HG03045 (cell line): ENCODE measurements at regions not wholly inside any gene's neighbourhood (a gene's known extent, or its start where the extent isn't known, plus 50 kb on each side); places are given as distances from the start of the nearest gene placed in this dataset.
"Not testable (repeated sequence)": the region's sequence is repeated elsewhere in the genome, so short reads cannot be mapped to it uniquely, and the experiment has no call there.

Source experiments
- ATAC-seq: cut with Tn5 transposase; IDR thresholded peaks from one replicate; pipeline ENCODE4 v1.9.1; 2021; ENCODE audit warnings: mild to moderate bottlenecking, moderate library complexity; ENCODE audit not compliant: unreplicated experiment

DNA sequence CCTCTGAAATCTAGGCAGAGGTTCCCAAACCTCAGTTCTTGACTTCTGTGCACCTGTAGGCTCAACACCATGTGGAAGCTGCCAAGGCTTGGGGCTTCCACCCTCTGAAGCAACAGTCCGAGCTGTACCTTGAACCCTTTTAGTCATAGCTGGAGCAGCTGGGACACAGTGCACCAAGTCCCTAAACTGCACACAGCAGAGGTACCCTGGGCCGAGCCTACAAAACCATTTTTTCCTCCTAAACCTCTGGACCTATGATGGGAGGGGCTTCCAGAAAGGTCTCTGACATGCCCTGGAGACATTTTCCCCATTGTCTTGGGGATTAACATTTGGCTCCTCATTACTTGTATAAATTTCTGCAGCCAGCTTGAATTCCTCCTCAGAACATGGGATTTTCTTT, 168.8 kb downstream of the TLE3 start:
- not testable (repeated sequence) for ATAC-seq

DNA sequence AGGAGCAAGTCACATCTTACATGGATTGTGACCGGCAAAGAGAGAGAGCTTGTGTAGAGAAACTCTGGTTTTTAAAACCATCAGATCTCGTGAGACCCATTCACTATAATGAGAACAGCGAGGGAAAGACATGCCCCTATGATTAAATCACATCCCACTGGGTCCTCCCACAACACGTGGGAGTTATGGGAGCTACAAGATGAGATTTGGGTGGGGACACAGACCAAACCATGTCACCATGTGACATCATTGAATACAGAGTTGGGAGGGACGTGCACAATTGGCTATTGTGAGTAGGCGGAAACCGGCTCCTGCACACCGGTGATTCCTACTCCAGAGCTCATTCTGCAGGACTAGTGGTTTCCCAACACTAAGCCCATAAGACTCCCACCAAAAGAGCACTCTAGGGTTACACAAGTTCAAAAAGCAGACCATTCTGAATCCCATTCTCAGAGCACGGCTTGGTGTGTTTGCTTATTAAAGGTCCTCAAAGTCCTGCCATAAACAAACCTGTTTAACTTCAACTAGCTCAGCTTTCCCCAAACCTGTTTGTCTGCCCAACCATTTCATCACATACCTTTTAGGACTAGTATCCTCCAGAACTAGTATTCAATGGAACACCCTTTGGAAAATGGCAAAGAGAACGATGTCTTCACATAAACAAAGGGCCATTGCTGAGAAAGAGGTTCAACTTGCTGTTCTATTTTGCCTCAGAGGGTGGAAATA, 167.6 kb downstream of the TLE3 start:
- no peak for ATAC-seq

DNA sequence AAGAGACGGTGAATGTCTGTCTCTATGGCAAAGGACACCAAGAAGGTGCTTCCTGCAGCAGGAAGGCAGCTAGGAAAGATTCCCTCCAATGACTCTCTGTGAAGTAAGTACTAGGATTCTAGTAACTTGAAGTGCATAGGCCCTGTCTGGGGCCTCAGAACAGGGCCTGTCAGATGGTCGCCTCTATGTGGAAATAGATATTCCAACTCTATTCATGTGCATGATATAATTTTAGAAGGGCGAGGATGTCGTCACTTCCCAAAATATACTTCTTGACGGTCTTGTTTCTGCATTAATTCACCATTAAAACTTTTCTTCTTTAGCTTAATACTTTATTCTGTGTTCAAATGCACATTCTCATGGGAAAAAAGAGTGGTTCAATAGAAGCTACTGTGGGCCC, 167.0 kb downstream of the TLE3 start:
- no peak for ATAC-seq

DNA sequence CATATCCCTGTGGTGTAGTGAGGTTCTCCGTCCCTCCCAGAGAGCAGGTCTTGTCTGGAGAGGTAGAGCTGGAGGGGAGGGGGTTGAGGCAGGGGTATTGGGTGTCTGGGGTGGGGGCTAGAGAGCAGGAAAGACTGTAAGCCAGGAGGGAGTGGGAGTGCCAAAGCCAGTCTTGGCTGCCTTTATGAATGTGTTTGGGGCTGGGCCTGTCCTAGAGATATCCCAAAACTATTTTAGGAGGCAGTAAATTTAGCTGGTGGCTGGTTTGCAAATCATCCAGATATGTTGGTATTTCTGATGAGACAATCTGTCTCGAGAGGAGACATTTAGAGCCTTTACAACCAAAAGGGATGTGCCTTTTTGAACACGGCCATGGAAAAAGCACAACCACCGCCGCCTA, 166.6 kb downstream of the TLE3 start:
- ATAC-seq = no peak

DNA sequence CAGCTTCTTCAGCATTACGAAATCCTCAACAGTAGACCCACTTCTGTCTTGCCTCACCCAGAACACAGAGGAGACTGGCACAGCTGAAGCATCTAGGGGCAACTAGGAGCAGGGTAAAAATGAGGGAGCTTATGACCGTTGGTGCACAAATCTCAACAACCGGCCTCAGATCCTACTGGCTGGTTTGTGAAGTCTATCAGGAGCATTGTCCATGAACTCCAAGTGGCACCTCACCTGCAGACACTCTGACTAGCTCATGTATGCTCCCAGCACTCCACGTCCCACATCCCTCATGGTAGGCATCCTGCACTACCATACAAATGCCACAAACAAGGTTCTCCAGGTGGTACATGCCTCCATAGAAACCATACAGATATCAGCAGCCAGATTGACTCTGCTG, 163.1 kb downstream of the TLE3 start:
- no peak for ATAC-seq

DNA sequence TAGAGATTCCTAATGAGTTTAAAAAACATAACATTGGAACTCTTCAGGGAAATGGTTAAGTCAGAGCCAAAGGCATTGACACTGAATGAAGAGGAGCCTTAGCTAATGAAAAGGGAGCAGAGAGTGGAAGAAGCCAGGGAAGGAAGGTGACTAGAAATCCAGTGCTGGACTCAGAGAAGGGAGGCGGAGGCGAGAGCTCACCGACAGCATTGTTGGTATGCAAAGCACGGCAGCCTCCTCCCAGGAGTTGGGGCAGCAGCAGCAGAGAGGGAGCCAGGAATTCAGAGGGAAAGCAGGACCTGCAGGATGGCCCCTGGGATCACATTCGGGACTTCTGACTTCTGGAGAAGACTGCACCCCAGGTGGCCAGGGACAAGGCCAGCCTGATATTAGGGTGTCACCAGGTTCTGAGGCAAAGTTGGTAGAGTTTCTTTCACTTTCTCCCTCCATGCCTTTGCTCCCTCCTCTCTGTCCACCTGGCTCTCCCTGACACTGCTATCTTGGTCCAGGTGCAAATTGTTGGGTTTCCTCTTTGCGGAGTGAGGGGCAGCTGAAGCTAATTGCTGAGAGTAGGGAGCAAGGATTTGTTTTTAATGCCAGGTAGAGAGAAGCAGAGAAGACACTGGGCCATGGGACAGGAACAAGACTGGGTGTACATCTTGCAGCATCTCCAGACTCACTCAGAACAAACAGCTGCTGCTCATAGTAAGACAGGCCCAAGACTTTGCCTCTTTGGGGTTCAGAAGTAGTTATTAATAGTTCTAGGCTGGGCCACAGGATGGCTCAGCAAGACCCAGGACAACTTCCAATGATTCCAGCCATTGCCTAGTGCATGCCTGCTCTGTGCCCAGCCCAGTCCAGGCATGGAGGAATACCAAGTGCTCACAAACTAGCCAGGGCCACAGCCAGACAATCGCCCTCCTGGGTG, 157.9 kb downstream of the TLE3 start:
- no peak for ATAC-seq

DNA sequence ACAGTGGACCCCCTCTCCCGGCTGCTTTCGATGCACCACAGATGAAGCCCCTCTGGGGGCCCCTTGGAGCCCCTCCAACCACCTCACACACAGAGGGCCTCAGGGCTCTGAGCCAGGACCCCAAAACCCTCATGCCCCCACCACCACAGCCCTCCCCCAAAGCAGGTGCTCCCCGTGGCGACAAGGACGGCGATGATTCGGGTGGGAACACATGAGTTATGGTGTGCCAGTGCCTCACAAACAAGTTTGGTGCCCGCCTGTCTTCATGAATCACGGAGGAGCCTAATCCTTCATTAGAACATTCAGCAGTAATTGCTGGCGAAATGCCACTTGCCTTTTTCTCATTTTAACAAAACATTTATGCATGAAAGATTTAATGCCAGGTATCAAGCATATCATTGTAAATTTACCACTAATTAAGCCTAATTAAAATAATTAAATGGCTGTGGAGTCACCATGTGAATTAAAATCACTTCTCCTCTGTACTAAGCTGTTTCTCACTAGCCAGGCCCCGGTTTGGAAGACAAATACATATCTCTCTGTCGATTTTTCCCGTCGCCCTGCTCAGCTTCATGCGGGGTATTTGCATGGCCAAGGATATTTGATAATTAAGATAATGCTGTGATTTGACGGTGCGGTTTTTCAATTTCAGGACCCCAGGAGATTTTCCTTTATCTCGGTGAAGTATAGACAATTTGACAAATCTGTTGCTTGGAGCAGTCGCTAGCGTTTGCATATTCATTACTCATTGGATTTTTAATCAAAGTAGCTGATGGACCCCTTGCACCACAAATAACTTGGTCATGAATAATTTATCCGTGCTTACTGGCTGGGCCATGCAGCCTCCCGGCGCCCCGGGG, 157.0 kb downstream of the TLE3 start:
- no peak for ATAC-seq

DNA sequence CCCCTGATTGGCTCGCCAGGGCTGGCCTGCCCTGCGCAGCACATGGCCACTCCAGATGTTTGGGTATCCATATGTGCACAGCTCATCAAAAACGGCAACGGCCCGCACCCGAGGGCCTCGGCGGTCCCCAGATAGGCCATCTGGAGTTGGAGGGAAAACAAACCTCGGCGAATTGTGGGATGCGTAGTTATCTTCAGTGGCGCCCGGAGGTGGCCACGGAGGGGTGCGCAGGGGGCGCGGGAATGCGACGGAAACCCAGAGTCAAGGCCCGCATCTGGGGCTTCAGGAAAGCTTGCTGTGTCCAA, 156.5 kb downstream of the TLE3 start:
- ATAC-seq = no peak

DNA sequence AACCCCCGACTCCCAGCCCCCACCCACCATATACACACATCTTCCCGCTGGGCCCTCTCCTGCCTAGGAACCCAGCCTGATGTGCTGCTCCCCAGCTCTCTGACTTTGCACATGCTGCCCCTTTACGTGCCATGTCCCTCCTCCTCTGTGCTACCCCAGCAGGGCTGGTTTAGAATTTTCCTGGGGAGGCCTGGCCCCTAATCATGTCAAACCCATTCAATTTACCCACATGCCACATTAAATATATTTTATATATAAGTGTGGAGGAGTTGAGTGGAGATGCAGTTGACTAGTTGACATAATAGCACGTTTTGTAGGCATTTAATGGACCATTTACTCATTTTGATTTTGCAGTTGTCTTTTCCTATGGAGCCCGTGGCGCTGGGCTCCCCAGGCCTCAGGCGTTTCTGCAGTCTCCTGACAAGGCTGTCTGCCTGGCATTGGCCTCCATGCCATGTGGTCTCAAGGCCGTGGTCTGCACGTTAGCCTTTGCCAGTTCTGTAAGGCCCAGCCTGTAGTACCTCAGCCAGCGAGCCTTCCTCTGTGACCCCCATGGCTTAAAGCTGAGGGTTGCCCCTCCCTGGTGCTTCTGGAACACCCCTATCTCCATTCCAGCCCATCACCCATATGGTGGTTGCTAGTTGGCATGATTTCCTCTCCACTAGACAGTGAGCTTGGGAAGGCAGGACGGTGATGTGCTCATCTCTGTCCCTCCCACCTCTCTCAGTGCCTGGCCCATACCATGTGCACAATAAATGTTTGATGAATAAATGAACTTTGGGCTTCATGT, 155.8 kb downstream of the TLE3 start:
- ATAC-seq = no peak

DNA sequence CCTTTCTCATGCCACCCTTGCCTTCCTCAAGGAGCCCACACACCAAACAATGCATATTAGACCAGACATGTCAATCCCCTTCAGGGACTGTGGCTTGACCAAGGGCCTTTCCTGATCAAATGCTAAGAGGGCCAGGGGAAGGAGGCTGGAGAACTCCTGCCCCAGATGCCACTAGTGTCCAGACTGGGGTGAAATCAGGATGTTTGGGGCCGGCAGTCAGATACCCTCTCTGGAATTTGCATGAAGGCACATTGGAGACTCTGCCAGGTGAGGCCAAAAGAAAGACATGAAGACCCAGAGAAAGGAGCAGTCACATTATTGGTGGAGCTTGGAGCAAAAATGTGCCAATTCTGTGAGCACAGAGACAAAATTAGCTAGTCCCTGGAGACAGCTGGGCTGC, 154.1 kb downstream of the TLE3 start:
- no peak for ATAC-seq

DNA sequence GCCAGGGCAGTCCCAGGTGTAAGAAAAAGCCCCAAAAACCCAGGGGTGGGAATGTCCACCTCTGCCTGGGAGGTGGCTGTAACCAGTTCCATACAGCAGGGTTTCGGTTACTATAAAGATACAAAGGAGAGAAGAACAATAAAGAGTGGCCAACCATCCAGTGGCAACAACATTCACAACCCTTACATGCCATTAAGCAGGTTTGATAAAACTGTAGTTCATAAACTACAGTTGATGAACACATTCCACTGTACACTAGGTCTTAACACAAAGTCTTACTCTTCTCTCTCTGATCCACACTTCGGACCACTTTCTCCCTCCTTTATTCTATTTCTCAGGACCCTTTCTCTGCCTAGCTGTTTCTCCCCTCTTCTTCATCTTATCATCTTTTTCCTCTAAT, 152.0 kb downstream of the TLE3 start:
- ATAC-seq = no peak

DNA sequence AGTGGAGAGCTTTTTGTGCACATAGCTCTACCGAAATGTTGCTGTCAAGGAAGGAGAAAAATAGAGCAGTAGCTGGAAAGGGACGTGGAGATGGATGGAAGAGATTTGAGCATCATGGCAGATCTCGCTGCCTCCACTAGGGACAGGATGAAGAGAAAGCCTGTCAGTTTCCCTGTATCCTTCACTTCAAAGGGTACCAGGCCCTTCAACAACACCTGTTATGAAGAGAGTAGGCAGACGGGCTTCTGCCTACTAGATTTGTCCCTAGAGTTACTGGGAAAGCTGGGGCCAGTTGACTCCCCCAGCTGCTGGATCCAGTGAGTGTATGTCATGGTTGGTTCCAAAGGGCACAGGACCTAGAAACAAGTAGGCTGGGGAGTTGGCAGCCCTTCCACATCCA, 150.8 kb downstream of the TLE3 start:
- no peak for ATAC-seq

DNA sequence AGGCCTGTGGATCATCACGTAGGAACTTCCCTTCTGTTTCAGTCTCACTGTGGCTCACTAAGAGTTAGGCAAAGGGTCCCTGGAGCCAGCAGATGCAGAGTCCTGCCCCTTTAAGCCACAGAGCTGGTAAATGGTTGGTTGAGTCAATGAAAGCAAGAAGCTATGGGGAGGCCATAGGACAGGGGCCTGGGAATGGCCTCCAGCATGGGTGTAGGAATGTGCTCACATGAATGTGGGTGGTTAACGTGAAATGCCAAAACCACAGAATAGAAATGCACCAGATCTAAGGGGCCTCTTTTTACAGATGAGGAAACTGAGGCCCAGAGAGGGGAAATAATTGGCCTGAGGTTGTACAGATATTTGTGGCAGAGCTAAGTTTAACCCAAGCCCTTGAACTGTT, 150.3 kb downstream of the TLE3 start:
- ATAC-seq = no peak

DNA sequence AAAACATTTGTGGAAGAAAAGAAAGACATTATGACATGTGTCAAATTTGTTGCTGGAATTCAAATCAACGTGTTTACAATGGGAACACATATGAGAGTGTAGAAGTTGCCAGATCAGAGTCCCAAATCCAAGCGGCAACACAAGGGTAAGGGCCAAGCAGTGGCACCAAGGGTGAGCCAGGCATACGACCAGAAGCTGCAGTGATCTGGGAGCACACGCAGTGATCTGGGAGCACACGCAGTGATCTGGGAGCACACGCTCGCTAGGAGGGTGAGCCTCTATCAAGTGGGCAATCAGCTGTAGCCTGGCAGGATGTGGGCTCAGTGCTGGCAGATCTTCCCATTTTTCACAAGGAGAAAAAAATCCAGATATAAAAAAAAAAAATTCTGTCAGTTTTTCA, 148.2 kb downstream of the TLE3 start:
- no peak for ATAC-seq

DNA sequence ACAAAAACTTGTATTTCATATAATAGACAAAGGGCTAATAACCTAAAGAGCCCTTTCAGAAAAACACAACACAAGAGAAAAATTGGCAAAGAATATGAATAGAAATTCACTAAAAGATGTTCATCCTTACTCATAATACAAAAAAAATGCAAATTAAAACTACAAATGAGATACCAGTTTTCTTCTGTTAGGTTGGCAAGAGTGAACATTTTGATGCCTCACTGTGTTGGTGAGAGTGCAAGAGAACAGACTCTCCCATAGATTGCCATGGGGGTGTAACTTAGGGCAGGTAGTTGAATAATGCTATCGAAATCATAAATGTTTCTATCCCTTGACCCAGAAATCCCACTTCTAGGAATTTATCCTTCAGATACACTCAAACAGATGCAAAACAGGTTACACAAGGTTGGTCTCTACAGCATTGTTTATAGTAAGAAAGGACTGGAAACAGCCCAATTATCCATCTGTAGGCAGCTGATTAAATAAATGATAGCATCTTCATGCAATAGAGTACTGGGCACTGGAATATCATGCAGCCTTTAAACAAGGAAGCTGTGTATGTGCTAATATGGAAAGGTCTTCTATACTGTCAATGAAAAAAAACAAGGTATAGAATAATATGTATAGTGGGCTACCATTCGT, 146.3 kb downstream of the TLE3 start:
- ATAC-seq = no peak

DNA sequence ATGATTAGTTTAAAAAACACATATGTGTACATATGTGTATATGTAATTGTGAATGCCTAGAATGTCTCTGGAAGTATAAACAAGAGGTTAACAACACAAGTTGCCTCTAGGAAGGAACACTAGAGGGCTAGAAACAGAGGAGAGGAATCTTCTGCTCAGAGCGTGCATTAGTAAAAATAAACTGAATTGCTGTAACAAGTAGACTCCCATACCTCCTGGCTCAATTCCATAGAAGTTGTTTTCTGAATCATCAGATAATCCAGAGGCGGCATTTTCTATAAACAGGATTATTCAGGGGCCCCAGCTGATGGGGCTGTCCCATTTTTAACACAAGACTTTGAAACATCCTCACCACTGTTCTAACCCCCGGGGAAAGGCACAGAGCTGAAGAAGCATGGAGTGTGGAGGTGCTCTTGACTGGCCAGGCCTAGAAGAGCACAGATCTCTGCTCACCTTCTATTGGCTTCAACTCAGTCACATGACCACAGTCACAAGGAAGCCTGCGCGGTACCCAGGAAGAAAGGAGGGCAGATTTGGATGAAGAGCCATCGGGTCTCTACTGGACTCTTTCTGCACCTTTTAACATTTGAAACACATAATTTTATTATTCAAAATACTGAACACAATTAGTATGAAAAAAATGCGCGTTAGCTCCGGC, 145.7 kb downstream of the TLE3 start:
- ATAC-seq = no peak

DNA sequence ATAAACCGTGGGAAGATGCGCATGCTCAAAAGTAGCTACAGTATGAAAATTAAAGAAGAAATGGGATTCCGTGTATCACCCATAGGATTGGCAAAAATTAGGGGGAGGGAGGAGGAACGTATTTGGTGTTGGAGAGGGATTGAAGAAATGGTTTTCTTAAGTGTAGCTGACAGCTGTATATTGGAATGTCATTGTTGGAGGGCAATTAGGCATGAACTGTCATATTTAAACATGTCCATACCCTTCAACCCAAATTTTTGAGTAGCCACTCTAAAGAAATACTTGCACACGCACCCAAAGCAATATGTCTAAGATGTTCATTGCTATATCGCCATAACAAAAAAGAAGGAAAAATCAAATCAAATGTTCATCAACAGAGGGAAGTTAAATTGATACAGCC, 144.7 kb downstream of the TLE3 start:
- ATAC-seq = no peak

DNA sequence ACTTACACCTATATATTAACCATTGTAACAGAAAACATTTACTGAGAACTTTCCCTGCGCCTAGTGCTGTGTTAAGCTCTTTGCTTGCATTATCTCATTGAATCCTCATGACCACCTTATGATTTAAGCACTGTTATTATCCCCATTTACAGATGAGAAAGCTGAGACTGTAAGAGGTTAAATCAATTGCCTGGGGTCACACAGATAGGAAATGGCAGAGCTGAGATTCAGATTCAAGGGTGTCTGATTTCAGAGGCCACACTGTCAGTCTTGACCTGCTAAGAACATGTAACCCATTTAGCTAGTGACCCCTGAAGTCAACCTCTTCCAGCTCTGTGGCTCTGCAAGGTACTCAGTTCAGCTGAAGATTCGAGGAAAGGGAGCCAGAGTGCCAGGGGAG, 143.9 kb downstream of the TLE3 start:
- no peak for ATAC-seq

DNA sequence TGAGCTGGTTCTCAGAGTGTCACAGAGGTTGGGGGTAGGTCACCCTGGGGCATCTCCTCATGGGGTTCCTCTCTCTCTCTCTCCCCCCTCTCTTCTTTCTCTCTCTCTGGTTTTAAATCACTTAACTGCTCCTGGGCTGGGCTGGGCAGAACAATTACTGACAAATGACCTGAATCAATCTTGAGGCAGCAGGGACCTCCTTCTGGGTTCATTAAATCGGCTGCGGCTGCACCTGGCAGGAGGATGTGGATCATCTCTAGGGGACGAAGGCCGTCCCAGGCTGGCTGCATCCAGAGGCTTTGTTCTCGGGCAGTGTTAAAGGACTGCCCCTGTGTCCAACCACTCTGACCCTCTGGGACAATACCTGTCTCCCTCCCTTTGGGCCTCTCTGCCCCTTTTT, 143.1 kb downstream of the TLE3 start:
- no peak for ATAC-seq
